GM12874 (cell line): ENCODE measurements at regions not wholly inside any gene's neighbourhood (a gene's known extent, or its start where the extent isn't known, plus 50 kb on each side); places are given as distances from the start of the nearest gene placed in this dataset.

ENCODE experiments used
- CTCF ChIP-seq: IDR thresholded peaks from 2 replicates; pipeline ENCODE4 v1.5.1; 2011; ENCODE audit warnings: low read depth, mild to moderate bottlenecking, control low read depth, low read length, moderate library complexity; ENCODE audit not compliant: insufficient read depth

GRCh38 chr5:24053737-24054136 lies 546.3 kb downstream of the PRDM9 start:
- TF ChIP-seq CTCF, result no peak

- no peak for TF ChIP-seq CTCF
These were observed 551.6 kb downstream of the PRDM9 start for GRCh38 chr5:24059006-24059405.

GRCh38 chr5:24059716-24060115 lies 552.3 kb downstream of the PRDM9 start:
- no peak for TF ChIP-seq CTCF

- TF ChIP-seq CTCF, result no peak
These were observed 558.4 kb downstream of the PRDM9 start for GRCh38 chr5:24065779-24066178.

GRCh38 chr5:24067208-24067607 lies 559.8 kb downstream of the PRDM9 start:
- no peak for TF ChIP-seq CTCF

GRCh38 chr5:24068524-24068923 lies 561.1 kb downstream of the PRDM9 start:
- TF ChIP-seq CTCF, result no peak

- TF ChIP-seq CTCF, result no peak
These were observed 565.7 kb downstream of the PRDM9 start for GRCh38 chr5:24073107-24073506.

- TF ChIP-seq CTCF, result no peak
These were observed 564.7 kb downstream of the CDH10 start for GRCh38 chr5:24080046-24080445.
